Naive thymus-derived CD4-positive, alpha-beta T cell (primary cell): ENCODE measurements at regions not wholly inside any gene's neighbourhood (a gene's known extent, or its start where the extent isn't known, plus 50 kb on each side); places are given as distances from the start of the nearest gene placed in this dataset.

Source experiments
- ATAC-seq: fragments of 150-1000 bp; cut with Tn5 transposase; 2 replicates; pipeline ENCODE4 v1.10.0; 2021; ENCODE audit warnings: mild to moderate bottlenecking, moderate library complexity
- CTCF ChIA-PET: fragments of 350-600 bp; sonication (Branson Sonifier 250); formaldehyde crosslinking; loops from one replicate; lab custom pipeline; 2021; ENCODE audit warnings: antibody characterized with exemption; lab: Charles Lee
- POLR2A ChIA-PET: fragments of 350-600 bp; sonication (Branson Sonifier 250); formaldehyde crosslinking; loops from one replicate; lab custom pipeline; 2021; ENCODE audit warnings: antibody characterized with exemption, inconsistent platforms; lab: Charles Lee
- DNase-seq, 9 donors: peaks; one replicate each; pipeline versions ENCODE4 v3.0.0 to v3.0.0-alpha.2; 2020 to 2022; ENCODE audit warnings: mixed read lengths in 1 of 9
- H3K27ac ChIP-seq: one replicate; pipeline ENCODE4 v1.7.0; 2013; ENCODE audit warnings: mild to moderate bottlenecking, low read depth, low read length, moderate library complexity
- H3K27me3 ChIP-seq, 2 donors: one replicate each; pipeline ENCODE4 v1.7.0; 2013; ENCODE audit warnings: low read length in 2 of 2, mild to moderate bottlenecking in 2 of 2, moderate library complexity in 2 of 2; ENCODE audit not compliant: control insufficient read depth in 2 of 2, insufficient read depth in 2 of 2
- H3K36me3 ChIP-seq, 3 experiments: 1 replicate in 2 of 3; 2 replicates in 1 of 3; pipeline ENCODE4 v1.7.0; 2013; ENCODE audit warnings: low read length in 3 of 3, mild to moderate bottlenecking in 3 of 3, moderate library complexity in 1 of 3; ENCODE audit not compliant: insufficient read depth in 3 of 3, control insufficient read depth in 2 of 3
- H3K4me1 ChIP-seq, 2 donors: one replicate each; pipeline ENCODE4 v1.7.0; 2013; ENCODE audit warnings: low read length in 2 of 2, mild to moderate bottlenecking in 2 of 2, moderate library complexity in 1 of 2; ENCODE audit not compliant: control insufficient read depth in 2 of 2, insufficient read depth in 2 of 2
- H3K4me3 ChIP-seq: 2 replicates; pipeline ENCODE4 v1.7.0; 2013; ENCODE audit warnings: mild to moderate bottlenecking, low read length
- H3K9me3 ChIP-seq, 3 experiments: 1 replicate in 2 of 3; 2 replicates in 1 of 3; pipeline ENCODE4 v1.7.0; 2013; ENCODE audit warnings: low read length in 3 of 3; ENCODE audit not compliant: control insufficient read depth in 2 of 3
- H3K27ac Mint-ChIP-seq, 9 donors: one replicate each; pipeline ENCODE4 v1.8.0; 2020 to 2022; ENCODE audit warnings: mixed read lengths in 9 of 9, mild to moderate bottlenecking in 8 of 9, moderate library complexity in 5 of 9, inconsistent platforms in 2 of 9
- H3K27me3 Mint-ChIP-seq, 5 donors: one replicate each; pipeline ENCODE4 v1.8.0; 2021 to 2022; ENCODE audit warnings: mixed read lengths in 5 of 5, mild to moderate bottlenecking in 1 of 5
- H3K36me3 Mint-ChIP-seq, 5 donors: one replicate each; pipeline ENCODE4 v1.8.0; 2020 to 2022; ENCODE audit warnings: mixed read lengths in 5 of 5, mild to moderate bottlenecking in 3 of 5, inconsistent platforms in 1 of 5
- H3K4me1 Mint-ChIP-seq, 7 donors: one replicate each; pipeline ENCODE4 v1.8.0; 2020 to 2022; ENCODE audit warnings: mixed read lengths in 7 of 7, mild to moderate bottlenecking in 3 of 7, inconsistent platforms in 1 of 7
- H3K4me3 Mint-ChIP-seq, 10 donors: one replicate each; pipeline ENCODE4 v1.8.0; 2020 to 2022; ENCODE audit warnings: mild to moderate bottlenecking in 10 of 10, mixed read lengths in 10 of 10, moderate library complexity in 6 of 10, inconsistent platforms in 2 of 10
- H3K9me3 Mint-ChIP-seq, 11 donors: one replicate each; pipeline ENCODE4 v1.8.0; 2020 to 2022; ENCODE audit warnings: mixed read lengths in 11 of 11, mild to moderate bottlenecking in 4 of 11, inconsistent platforms in 1 of 11, moderate library complexity in 1 of 11
- intact Hi-C, 2 donors: fragments of 100-400 bp; cut with micrococcal nuclease; formaldehyde crosslinking; loops; one replicate each; pipeline ENCODE4 v1.15.1; 2023

GRCh38 chr1:219120624-219121544 lies 52.8 kb upstream of the LYPLAL1 start:
- CTCF ChIA-PET: no interaction called here
- POLR2A ChIA-PET: no interaction called here
- no peaks in the 10 kb centered on the region for H3K27me3 Mint-ChIP-seq
- no peak overlapping the region for H3K4me3 Mint-ChIP-seq
- H3K4me1 Mint-ChIP-seq: no peaks in the 10 kb centered on the region
- peaks cover 0 to 3% (median 0%) of the 10 kb centered on the region in 11 donors for H3K9me3 Mint-ChIP-seq
- H3K36me3 Mint-ChIP-seq: no peaks in the 10 kb centered on the region
- H3K27ac Mint-ChIP-seq: no peak overlapping the region
- ATAC-seq: peak; percentile 44
- no peaks in the 10 kb centered on the region for H3K27me3 ChIP-seq
- no peaks in the 10 kb centered on the region for H3K9me3 ChIP-seq
- H3K4me3 ChIP-seq: no peak overlapping the region
- H3K36me3 ChIP-seq: no peaks in the 10 kb centered on the region
- no peaks in the 10 kb centered on the region for H3K4me1 ChIP-seq
- intact Hi-C loops: no loop called here
- no peak overlapping the region for H3K27ac ChIP-seq
- DNase-seq: no peak

- Mint-ChIP-seq H3K4me3 (no peak overlapping the region), H3K36me3 (no peaks in the 10 kb centered on the region), H3K4me1 (no peaks in the 10 kb centered on the region), H3K27me3 (peaks cover 0 to 3% (median 0%) of the 10 kb centered on the region in 5 donors), H3K9me3 (peaks cover 0 to 3% (median 0%) of the 10 kb centered on the region in 11 donors), H3K27ac (no peak overlapping the region)
- Histone ChIP-seq H3K4me3 (no peak overlapping the region), H3K36me3 (no peaks in the 10 kb centered on the region), H3K27ac (no peak overlapping the region), H3K9me3 (no peaks in the 10 kb centered on the region), H3K27me3 (no peaks in the 10 kb centered on the region), H3K4me1 (no peaks in the 10 kb centered on the region)
- ChIA-PET CTCF (no interaction called here), POLR2A (no interaction called here)
- DNase-seq: no peak
- no peak for ATAC-seq
- intact Hi-C loops: no loop called here
These were observed 52.0 kb upstream of the LYPLAL1 start for GRCh38 chr1:219121679-219122078.

GRCh38 chr1:219123036-219123435 lies 50.6 kb upstream of the LYPLAL1 start:
- ATAC-seq (no peak), DNase-seq (no peak)
- Mint-ChIP-seq H3K4me3 (no peak overlapping the region), H3K27ac (no peak overlapping the region), H3K36me3 (no peaks in the 10 kb centered on the region), H3K4me1 (no peaks in the 10 kb centered on the region), H3K9me3 (no peaks in the 10 kb centered on the region), H3K27me3 (peaks cover 0 to 7% (median 0%) of the 10 kb centered on the region in 5 donors)
- Histone ChIP-seq H3K4me3 (no peak overlapping the region), H3K4me1 (no peaks in the 10 kb centered on the region), H3K36me3 (no peaks in the 10 kb centered on the region), H3K9me3 (no peaks in the 10 kb centered on the region), H3K27me3 (no peaks in the 10 kb centered on the region), H3K27ac (no peak overlapping the region)
- CTCF ChIA-PET: no interaction called here
- POLR2A ChIA-PET: no interaction called here
- intact Hi-C loops: no loop called here
